Neural progenitor cell (in vitro differentiated cells): ENCODE measurements at regions not wholly inside any gene's neighbourhood (a gene's known extent, or its start where the extent isn't known, plus 50 kb on each side); places are given as distances from the start of the nearest gene placed in this dataset.

Source experiments
- DNase-seq: peaks from one replicate; pipeline ENCODE4 v3.0.0-alpha.2; 2016; ENCODE audit warnings: low spot score
- H2AFZ ChIP-seq: fragments of 200-600 bp; sonication (generic); replicated peaks from 2 replicates; pipeline ENCODE4 v1.6.1; 2016; ENCODE audit warnings: antibody characterized with exemption
- H3F3A ChIP-seq: fragments of 200-600 bp; sonication (generic); 2 replicates; pipeline ENCODE4 v1.6.1; 2016; ENCODE audit warnings: antibody characterized with exemption, low read depth
- H3K27ac ChIP-seq: fragments of 200-600 bp; sonication (generic); 2 replicates; pipeline ENCODE4 v1.5.1; 2016; ENCODE audit warnings: mild to moderate bottlenecking
- H3K27me3 ChIP-seq: fragments of 200-600 bp; sonication (generic); 2 replicates; pipeline ENCODE4 v1.6.1; 2016; ENCODE audit warnings: mild to moderate bottlenecking, moderate library complexity
- H3K36me3 ChIP-seq: fragments of 200-600 bp; sonication (generic); 2 replicates; pipeline ENCODE4 v1.5.1; 2016
- H3K4me1 ChIP-seq: fragments of 200-600 bp; sonication (generic); 2 replicates; pipeline ENCODE4 v1.6.1; 2016; ENCODE audit warnings: mixed run types
- H3K4me2 ChIP-seq: fragments of 200-600 bp; sonication (generic); 2 replicates; pipeline ENCODE4 v1.6.1; 2016
- H3K4me3 ChIP-seq: fragments of 200-600 bp; sonication (generic); 2 replicates; pipeline ENCODE4 v1.5.1; 2016
- H3K79me2 ChIP-seq: fragments of 200-600 bp; sonication (generic); 2 replicates; pipeline ENCODE4 v1.6.1; 2016; ENCODE audit warnings: low read depth
- H3K9ac ChIP-seq: fragments of 200-600 bp; sonication (generic); 2 replicates; pipeline ENCODE4 v1.6.1; 2016
- H3K9me3 ChIP-seq: fragments of 200-600 bp; sonication (generic); 2 replicates; pipeline ENCODE4 v1.5.1; 2016; ENCODE audit warnings: low read depth
- H4K20me1 ChIP-seq: fragments of 200-600 bp; sonication (generic); 2 replicates; pipeline ENCODE4 v1.6.1; 2016; ENCODE audit warnings: low read depth
- H3K27ac Mint-ChIP-seq: 3 replicates; pipeline ENCODE4 v1.8.0; 2021; ENCODE audit warnings: mixed read lengths
- H3K27me3 Mint-ChIP-seq: 2 replicates; pipeline ENCODE4 v1.8.0; 2022; ENCODE audit warnings: low read depth, mild to moderate bottlenecking, inconsistent platforms, moderate library complexity, mixed read lengths; ENCODE audit not compliant: insufficient read depth
- H3K36me3 Mint-ChIP-seq: 3 replicates; pipeline ENCODE4 v1.8.0; 2021; ENCODE audit warnings: mixed read lengths
- H3K4me1 Mint-ChIP-seq: 3 replicates; pipeline ENCODE4 v1.8.0; 2021; ENCODE audit warnings: mixed read lengths
- H3K4me3 Mint-ChIP-seq: 3 replicates; pipeline ENCODE4 v1.8.0; 2021; ENCODE audit warnings: mild to moderate bottlenecking, moderate library complexity, mixed read lengths
- H3K9me3 Mint-ChIP-seq: 3 replicates; pipeline ENCODE4 v1.8.0; 2020; ENCODE audit warnings: mixed read lengths
- CTCF ChIP-seq: fragments of 200-600 bp; sonication (generic); IDR thresholded peaks from 2 replicates; pipeline ENCODE4 v1.5.1; 2017; ENCODE audit warnings: antibody characterized with exemption, mild to moderate bottlenecking
- EZH2 ChIP-seq: fragments of 200-600 bp; sonication (generic); IDR thresholded peaks from 2 replicates; pipeline ENCODE4 v1.6.1; 2017; ENCODE audit warnings: antibody characterized with exemption, mild to moderate bottlenecking, moderate library complexity
- EZH2phosphoT487 ChIP-seq: fragments of 200-600 bp; sonication (generic); IDR thresholded peaks from 2 replicates; pipeline ENCODE4 v1.6.1; 2017; ENCODE audit warnings: antibody characterized with exemption

- Mint-ChIP-seq H3K9me3 (peaks cover 21% of the 10 kb centered on the region), H3K4me3 (no peak overlapping the region), H3K27me3 (peaks cover 5% of the 10 kb centered on the region), H3K4me1 (peaks cover 12% of the 10 kb centered on the region), H3K36me3 (peaks cover 10% of the 10 kb centered on the region), H3K27ac (no peak overlapping the region)
- Histone ChIP-seq H3K4me2 (no peak overlapping the region), H3K4me3 (no peak overlapping the region), H3K27me3 (no peaks in the 10 kb centered on the region), H3K9me3 (peaks cover 4% of the 10 kb centered on the region), H3K9ac (no peak overlapping the region), H3K79me2 (no peaks in the 10 kb centered on the region), H3K4me1 (peaks cover 13% of the 10 kb centered on the region), H3K36me3 (no peaks in the 10 kb centered on the region), H2AFZ (no peak overlapping the region), H3K27ac (no peak overlapping the region), H4K20me1 (no peaks in the 10 kb centered on the region), H3F3A (peaks cover 7% of the 10 kb centered on the region)
- TF ChIP-seq EZH2 (no peak), CTCF (no peak), EZH2phosphoT487 (no peak)
- no peak for DNase-seq
Observed at GRCh38 chr10:107873007-107873406, 708.5 kb upstream of the SORCS1 start.

GRCh38 chr10:107865691-107866090 is 701.2 kb upstream of the SORCS1 start:
- Histone ChIP-seq H3K4me1 (peaks cover 44% of the 10 kb centered on the region), H3K4me3 (no peak overlapping the region), H3K36me3 (no peaks in the 10 kb centered on the region), H3K27ac (peak overlapping the region; percentile 58), H3K4me2 (peak overlapping the region; percentile 61), H3K79me2 (no peaks in the 10 kb centered on the region), H3K9ac (no peak overlapping the region), H3K27me3 (no peaks in the 10 kb centered on the region), H4K20me1 (no peaks in the 10 kb centered on the region), H3K9me3 (no peaks in the 10 kb centered on the region), H2AFZ (no peak overlapping the region), H3F3A (peaks cover 10% of the 10 kb centered on the region)
- no peak overlapping the region for H3K4me3 Mint-ChIP-seq
- H3K36me3 Mint-ChIP-seq = no peaks in the 10 kb centered on the region
- no peaks in the 10 kb centered on the region for H3K9me3 Mint-ChIP-seq
- peaks cover 6% of the 10 kb centered on the region for H3K4me1 Mint-ChIP-seq
- H3K27me3 Mint-ChIP-seq = peaks cover 2% of the 10 kb centered on the region
- DNase-seq = no peak
- TF ChIP-seq EZH2phosphoT487 (no peak), CTCF (peak; percentile 21)
- no peak overlapping the region for H3K27ac Mint-ChIP-seq

- no peak overlapping the region for H3K9ac ChIP-seq
- Mint-ChIP-seq H3K27ac (no peak overlapping the region), H3K9me3 (no peaks in the 10 kb centered on the region), H3K27me3 (peaks cover 3% of the 10 kb centered on the region), H3K4me1 (no peaks in the 10 kb centered on the region), H3K4me3 (no peak overlapping the region), H3K36me3 (no peaks in the 10 kb centered on the region)
- TF ChIP-seq EZH2 = no peak
- TF ChIP-seq EZH2phosphoT487 = no peak
- no peak for TF ChIP-seq CTCF
- H2AFZ ChIP-seq = peak overlapping the region; percentile 74
- H3K79me2 ChIP-seq = no peaks in the 10 kb centered on the region
- H3K9me3 ChIP-seq = no peaks in the 10 kb centered on the region
- H3K27me3 ChIP-seq = no peaks in the 10 kb centered on the region
- no peaks in the 10 kb centered on the region for H3K36me3 ChIP-seq
- H3K4me3 ChIP-seq = no peak overlapping the region
- no peaks in the 10 kb centered on the region for H3F3A ChIP-seq
- H3K27ac ChIP-seq = no peak overlapping the region
- H3K4me1 ChIP-seq = peaks cover 22% of the 10 kb centered on the region
- no peak for DNase-seq
- H4K20me1 ChIP-seq = no peaks in the 10 kb centered on the region
- no peak overlapping the region for H3K4me2 ChIP-seq
Observed at GRCh38 chr10:107859065-107859464, 694.6 kb upstream of the SORCS1 start.

- Histone ChIP-seq H3K79me2 (no peaks in the 10 kb centered on the region), H3K4me1 (peaks cover 3% of the 10 kb centered on the region), H4K20me1 (no peaks in the 10 kb centered on the region), H3K27me3 (no peaks in the 10 kb centered on the region), H3F3A (no peaks in the 10 kb centered on the region), H3K36me3 (no peaks in the 10 kb centered on the region), H3K9ac (no peak overlapping the region), H3K27ac (no peak overlapping the region), H3K4me2 (no peak overlapping the region), H3K4me3 (no peak overlapping the region), H3K9me3 (peaks cover 4% of the 10 kb centered on the region), H2AFZ (no peak overlapping the region)
- Mint-ChIP-seq H3K36me3 (no peaks in the 10 kb centered on the region), H3K4me3 (no peak overlapping the region), H3K4me1 (no peaks in the 10 kb centered on the region), H3K9me3 (peaks cover 10% of the 10 kb centered on the region), H3K27me3 (peaks cover 3% of the 10 kb centered on the region), H3K27ac (no peak overlapping the region)
- no peak for TF ChIP-seq EZH2phosphoT487
- TF ChIP-seq EZH2 = no peak
- TF ChIP-seq CTCF = no peak
- DNase-seq = no peak
Observed at GRCh38 chr10:107856047-107856315, 691.5 kb upstream of the SORCS1 start.
